K562 (cell line): ENCODE measurements at regions not wholly inside any gene's neighbourhood (a gene's known extent, or its start where the extent isn't known, plus 50 kb on each side); places are given as distances from the start of the nearest gene placed in this dataset.

Experiments
- CEBPZ ChIP-seq: fragments of 150-350 bp; IDR thresholded peaks from 2 replicates; pipeline ENCODE4 v1.6.1; 2014; ENCODE audit warnings: low read depth, mild to moderate bottlenecking, low read length, borderline replicate concordance
- CTCF ChIP-seq, 3 experiments: IDR thresholded peaks in 2 of 3; conservative IDR thresholded peaks in 1 of 3; 2 replicates each; pipeline ENCODE4 v1.5.1; 2011 to 2012; ENCODE audit warnings: low read length in 3 of 3, mild to moderate bottlenecking in 3 of 3, control low read depth in 2 of 3, improper control_type of control experiment in 1 of 3, inconsistent platforms in 1 of 3, low read depth in 1 of 3, mixed read lengths in 1 of 3, moderate library complexity in 1 of 3; ENCODE audit not compliant: insufficient read depth in 2 of 3
- ELK1 ChIP-seq: sonication (generic); formaldehyde crosslinking; IDR thresholded peaks from 2 replicates; pipeline ENCODE4 v1.8.1; 2022; ENCODE audit warnings: missing genetic modification reagents
- FOXM1 ChIP-seq, 2 experiments: fragments of 450-650 bp in 1 of 2; sonication (generic) in 1 of 2; formaldehyde crosslinking in 1 of 2; IDR thresholded peaks; 2 replicates each; pipeline versions ENCODE4 v1.6.1 to v1.9.0; 2017 to 2022; ENCODE audit warnings: low read depth in 2 of 2, mild to moderate bottlenecking in 2 of 2, missing genetic modification reagents in 1 of 2, moderate library complexity in 1 of 2
- HSF4 ChIP-seq: fragments of 250-450 bp; sonication (Bioruptor Pico); IDR thresholded peaks from 2 replicates; pipeline ENCODE4 v2.1.2; 2022; ENCODE audit warnings: mild to moderate bottlenecking, moderate library complexity, borderline replicate concordance
- NFYB ChIP-seq: IDR thresholded peaks from 2 replicates; pipeline ENCODE4 v1.6.1; 2011; ENCODE audit warnings: mild to moderate bottlenecking, moderate library complexity; ENCODE audit not compliant: insufficient read length; ENCODE audit errors: extremely low read depth
- PHB ChIP-seq: fragments of 250-450 bp; sonication (Bioruptor Pico); IDR thresholded peaks from 2 replicates; pipeline ENCODE4 v1.5.0; 2021
- POLR2A ChIP-seq: fragments of 450-650 bp; conservative IDR thresholded peaks from 2 replicates; pipeline ENCODE4 v1.6.1; 2016
- SNAPC5 ChIP-seq: fragments of 250-450 bp; sonication (Bioruptor Pico); IDR thresholded peaks from 2 replicates; pipeline ENCODE4 v1.8.0; 2021; ENCODE audit warnings: moderate library complexity, mild to moderate bottlenecking, inconsistent platforms
- TFAM ChIP-seq: fragments of 250-450 bp; sonication (Bioruptor Pico); conservative IDR thresholded peaks from 2 replicates; pipeline ENCODE4 v1.5.0; 2021; ENCODE audit warnings: mild to moderate bottlenecking, moderate library complexity
- USF2 ChIP-seq: sonication (generic); formaldehyde crosslinking; IDR thresholded peaks from 2 replicates; pipeline ENCODE4 v1.5.0; 2020; ENCODE audit warnings: missing genetic modification reagents

- no peak for TF ChIP-seq POLR2A
- TF ChIP-seq CTCF (IDR thresholded peaks at IDR 0.05 in 2 of 3, conservative IDR thresholded peaks at IDR 0.05 in 1 of 3; ENCODE audit: insufficient read depth in 2 of 3, low read depth in 1 of 3, low read length in 3 of 3): no peak
- no peak for TF ChIP-seq NFYB
- TF ChIP-seq USF2 (CRISPR knock-in tag): no peak
- TF ChIP-seq SNAPC5 (CRISPR knock-in tag): no peak
- TF ChIP-seq CEBPZ: no peak
- TF ChIP-seq PHB: no peak
- TF ChIP-seq HSF4: no peak
- TF ChIP-seq ELK1 (CRISPR knock-in tag): no peak
- TF ChIP-seq FOXM1 (IDR thresholded peaks at IDR 0.05; ENCODE audit: low read depth): no peak
- no peak for TF ChIP-seq FOXM1 (CRISPR knock-in tag; IDR thresholded peaks at IDR 0.05; ENCODE audit: low read depth)
- no peak for TF ChIP-seq TFAM
Observed at GRCh38 chr11:87523276-87523675, 485.5 kb downstream of the TMEM135 start.
